ENCODE measurements at regions not wholly inside any gene's neighbourhood (a gene's known extent, or its start where the extent isn't known, plus 50 kb on each side); places are given as distances from the start of the nearest gene placed in this dataset.

GRCh38 chr4:62627141-62627540, 1427.0 kb downstream of the ADGRL3 start:
- POLR2A ChIA-PET, result no interaction called here
- no peak overlapping the region for H3K4me3 ChIP-seq (ENCODE audit: low read length)
- no peaks in the 10 kb centered on the region for H3K4me1 ChIP-seq (ENCODE audit: insufficient read depth, low read length)
- Mint-ChIP-seq H3K4me1 (ENCODE audit: low read depth) (no peaks in the 10 kb centered on the region), H3K27ac (no peak overlapping the region), H3K36me3 (ENCODE audit: low read depth) (no peaks in the 10 kb centered on the region), H3K4me3 (no peak overlapping the region), H3K9me3 (peaks cover 4% of the 10 kb centered on the region), H3K27me3 (no peaks in the 10 kb centered on the region)
- no peak for TF ChIP-seq CTCF (IDR thresholded peaks at IDR 0.05)
- no peak overlapping the region for H3K27ac ChIP-seq (ENCODE audit: low read depth in 1 of 2, low read length in 2 of 2)
- CTCF ChIA-PET, result no interaction called here
- no peaks in the 10 kb centered on the region for H3K36me3 ChIP-seq (ENCODE audit: insufficient read depth, low read length)
- H3K9me3 ChIP-seq (ENCODE audit: control insufficient read depth in 1 of 2, insufficient read depth in 1 of 2, low read length in 2 of 2), result peaks cover 5 to 8% of the 10 kb centered on the region in 2 experiments
- H3K27me3 ChIP-seq (ENCODE audit: control insufficient read depth in 1 of 2, insufficient read depth in 2 of 2, low read length in 2 of 2), result no peaks in the 10 kb centered on the region
- DNase-seq (no peak), ATAC-seq (ENCODE audit: poor library complexity) (no peak)
- intact Hi-C loops (cut with DNase I, micrococcal nuclease), result no loop called here

GRCh38 chr4:62622089-62622488, 1422.0 kb downstream of the ADGRL3 start:
- no peaks in the 10 kb centered on the region for H3K27me3 Mint-ChIP-seq
- POLR2A ChIA-PET, result no interaction called here
- Histone ChIP-seq H3K27ac (ENCODE audit: low read depth in 1 of 2, low read length in 2 of 2) (no peak overlapping the region), H3K27me3 (ENCODE audit: control insufficient read depth in 1 of 2, insufficient read depth in 2 of 2, low read length in 2 of 2) (no peaks in the 10 kb centered on the region), H3K4me1 (ENCODE audit: insufficient read depth, low read length) (no peaks in the 10 kb centered on the region), H3K4me3 (ENCODE audit: low read length) (no peak overlapping the region), H3K9me3 (ENCODE audit: control insufficient read depth in 1 of 2, insufficient read depth in 1 of 2, low read length in 2 of 2) (peaks cover 5 to 8% of the 10 kb centered on the region in 2 experiments), H3K36me3 (ENCODE audit: insufficient read depth, low read length) (no peaks in the 10 kb centered on the region)
- H3K36me3 Mint-ChIP-seq (ENCODE audit: low read depth), result no peaks in the 10 kb centered on the region
- ATAC-seq (ENCODE audit: poor library complexity) (no peak), DNase-seq (no peak)
- CTCF ChIA-PET, result no interaction called here
- no peak for TF ChIP-seq CTCF (IDR thresholded peaks at IDR 0.05)
- no peak overlapping the region for H3K27ac Mint-ChIP-seq
- H3K4me3 Mint-ChIP-seq, result no peak overlapping the region
- intact Hi-C loops (cut with DNase I, micrococcal nuclease), result no loop called here
- H3K9me3 Mint-ChIP-seq, result peaks cover 5% of the 10 kb centered on the region
- H3K4me1 Mint-ChIP-seq (ENCODE audit: low read depth), result no peaks in the 10 kb centered on the region

GRCh38 chr4:62619971-62620370, 1419.8 kb downstream of the ADGRL3 start:
- ChIA-PET CTCF (no interaction called here), POLR2A (no interaction called here)
- no peaks in the 10 kb centered on the region for H3K36me3 Mint-ChIP-seq (ENCODE audit: low read depth)
- DNase-seq, result no peak
- no peak overlapping the region for H3K4me3 ChIP-seq (ENCODE audit: low read length)
- ATAC-seq (ENCODE audit: poor library complexity), result no peak
- intact Hi-C loops (cut with DNase I, micrococcal nuclease), result no loop called here
- H3K27me3 ChIP-seq (ENCODE audit: control insufficient read depth in 1 of 2, insufficient read depth in 2 of 2, low read length in 2 of 2), result no peaks in the 10 kb centered on the region
- no peaks in the 10 kb centered on the region for H3K4me1 Mint-ChIP-seq (ENCODE audit: low read depth)
- H3K36me3 ChIP-seq (ENCODE audit: insufficient read depth, low read length), result no peaks in the 10 kb centered on the region
- no peak for TF ChIP-seq CTCF (IDR thresholded peaks at IDR 0.05)
- no peaks in the 10 kb centered on the region for H3K27me3 Mint-ChIP-seq
- no peak overlapping the region for H3K4me3 Mint-ChIP-seq
- peaks cover 5 to 9% of the 10 kb centered on the region in 2 experiments for H3K9me3 ChIP-seq (ENCODE audit: control insufficient read depth in 1 of 2, insufficient read depth in 1 of 2, low read length in 2 of 2)
- H3K9me3 Mint-ChIP-seq, result peaks cover 4% of the 10 kb centered on the region
- H3K27ac Mint-ChIP-seq, result no peak overlapping the region
- H3K27ac ChIP-seq (ENCODE audit: low read depth in 1 of 2, low read length in 2 of 2), result no peak overlapping the region
- H3K4me1 ChIP-seq (ENCODE audit: insufficient read depth, low read length), result no peaks in the 10 kb centered on the region

All from CD4-positive, alpha-beta T cell (primary cell).